LNCaP clone FGC (cell line): ENCODE measurements at regions not wholly inside any gene's neighbourhood (a gene's known extent, or its start where the extent isn't known, plus 50 kb on each side); places are given as distances from the start of the nearest gene placed in this dataset.

ENCODE experiments used
- DNase-seq: peaks from one replicate; pipeline ENCODE4 v3.0.0-alpha.2; 2011; ENCODE audit warnings: low read depth
- H3K4me3 ChIP-seq: 2 replicates; pipeline ENCODE4 v1.5.1; 2011; ENCODE audit warnings: mild to moderate bottlenecking, low read depth, low read length, control low read depth
- CTCF ChIP-seq: IDR thresholded peaks from 2 replicates; pipeline ENCODE4 v1.5.1; 2012; ENCODE audit warnings: mild to moderate bottlenecking; ENCODE audit not compliant: control insufficient read depth, insufficient read depth; ENCODE audit errors: extremely low read depth

GRCh38 chr10:118537623-118538022, 57.8 kb downstream of the PRLHR start:
- DNase-seq: no peak
- H3K4me3 ChIP-seq: no peak overlapping the region
- no peak for TF ChIP-seq CTCF

- DNase-seq: peak; percentile 6
- H3K4me3 ChIP-seq: no peak overlapping the region
- TF ChIP-seq CTCF: no peak
Measured at GRCh38 chr10:118534136-118534535, 61.3 kb downstream of the PRLHR start.

GRCh38 chr10:118531105-118531852, 64.2 kb downstream of the PRLHR start:
- no peak overlapping the region for H3K4me3 ChIP-seq
- no peak for DNase-seq
- TF ChIP-seq CTCF: no peak

GRCh38 chr10:118528426-118528825, 67.0 kb downstream of the PRLHR start:
- no peak for TF ChIP-seq CTCF
- DNase-seq: no peak
- H3K4me3 ChIP-seq: no peak overlapping the region

GRCh38 chr10:118523775-118524174, 71.7 kb downstream of the PRLHR start:
- DNase-seq: no peak
- H3K4me3 ChIP-seq: no peak overlapping the region
- no peak for TF ChIP-seq CTCF

GRCh38 chr10:118522791-118523498, 72.5 kb downstream of the PRLHR start:
- no peak for TF ChIP-seq CTCF
- DNase-seq: no peak
- no peak overlapping the region for H3K4me3 ChIP-seq
